Natural killer cell (primary cell): ENCODE measurements at regions not wholly inside any gene's neighbourhood (a gene's known extent, or its start where the extent isn't known, plus 50 kb on each side); places are given as distances from the start of the nearest gene placed in this dataset.

Experiments used
- ATAC-seq, 3 donors: fragments of 150-1000 bp in 2 of 3; fragments of 200-7000 bp in 1 of 3; cut with Tn5 transposase; 1 replicate in 1 of 3; 2 replicates in 2 of 3; pipeline ENCODE4 v1.10.0; 2021; ENCODE audit warnings: mild to moderate bottlenecking in 2 of 3, moderate library complexity in 2 of 3
- DNase-seq, 2 donors: peaks; one replicate each; pipeline versions ENCODE4 v3.0.0 to v3.0.0-alpha.2; 2013 to 2021; ENCODE audit warnings: mixed read lengths in 1 of 2
- H3K27ac ChIP-seq: one replicate; pipeline ENCODE4 v1.5.1; 2013; ENCODE audit warnings: mild to moderate bottlenecking, low read length
- H3K27me3 ChIP-seq: one replicate; pipeline ENCODE4 v1.6.1; 2013; ENCODE audit warnings: low read length; ENCODE audit not compliant: control insufficient read depth, insufficient read depth
- H3K36me3 ChIP-seq: one replicate; pipeline ENCODE4 v1.6.1; 2013; ENCODE audit warnings: low read length; ENCODE audit not compliant: control insufficient read depth, insufficient read depth
- H3K4me1 ChIP-seq: one replicate; pipeline ENCODE4 v1.6.1; 2013; ENCODE audit warnings: low read length; ENCODE audit not compliant: control insufficient read depth, insufficient read depth
- H3K4me3 ChIP-seq: one replicate; pipeline ENCODE4 v1.5.1; 2013; ENCODE audit warnings: low read length
- H3K9me3 ChIP-seq: one replicate; pipeline ENCODE4 v1.6.1; 2013; ENCODE audit warnings: low read length; ENCODE audit not compliant: control insufficient read depth, insufficient read depth
- H3K27ac Mint-ChIP-seq, 2 donors: one replicate each; pipeline ENCODE4 v1.8.0; 2022; ENCODE audit warnings: mild to moderate bottlenecking in 2 of 2, mixed read lengths in 2 of 2, moderate library complexity in 1 of 2
- H3K27me3 Mint-ChIP-seq, 2 donors: one replicate each; pipeline ENCODE4 v1.8.0; 2022; ENCODE audit warnings: low read depth in 2 of 2, mixed read lengths in 2 of 2
- H3K36me3 Mint-ChIP-seq: one replicate; pipeline ENCODE4 v1.8.0; 2022; ENCODE audit warnings: mixed read lengths
- H3K4me1 Mint-ChIP-seq, 2 donors: one replicate each; pipeline ENCODE4 v1.8.0; 2022; ENCODE audit warnings: mixed read lengths in 2 of 2
- H3K4me3 Mint-ChIP-seq: one replicate; pipeline ENCODE4 v1.8.0; 2022; ENCODE audit warnings: mild to moderate bottlenecking, moderate library complexity, mixed read lengths
- H3K9me3 Mint-ChIP-seq, 2 donors: one replicate each; pipeline ENCODE4 v1.8.0; 2022; ENCODE audit warnings: mixed read lengths in 2 of 2
- WGBS: methylation state at CpG from one replicate; pipeline ENCODE4 v1.1.7; 2013; ENCODE audit warnings: missing lambda C conversion rate; ENCODE audit not compliant: insufficient coverage; 5-methylcytosine and 5-hydroxymethylcytosine counted together
- intact Hi-C: fragments of 100-400 bp; cut with micrococcal nuclease; formaldehyde crosslinking; loops from one replicate; pipeline ENCODE4 v1.14.2; 2022
- TF ChIP-seq, protein P1 (sequence below): fragments of 200-600 bp; IDR thresholded peaks from one replicate; pipeline ENCODE4 v1.8.0; 2022; ENCODE audit warnings: antibody characterized with exemption

- Histone ChIP-seq H3K27ac (no peak overlapping the region), H3K27me3 (no peaks in the 10 kb centered on the region), H3K4me3 (no peak overlapping the region), H3K9me3 (no peaks in the 10 kb centered on the region), H3K36me3 (no peaks in the 10 kb centered on the region), H3K4me1 (no peaks in the 10 kb centered on the region)
- Mint-ChIP-seq H3K9me3 (no peaks in the 10 kb centered on the region), H3K4me1 (peaks cover 0 to 4% of the 10 kb centered on the region in 2 donors), H3K27ac (no peak overlapping the region), H3K36me3 (no peaks in the 10 kb centered on the region), H3K4me3 (no peak overlapping the region), H3K27me3 (peaks cover 3 to 20% of the 10 kb centered on the region in 2 donors)
- ATAC-seq (no peak), DNase-seq (no peak)
- 88% methylated on average over 3 of the region's 5 CpGs for whole genome bisulfite sequencing
- TF ChIP-seq, protein P1, sequence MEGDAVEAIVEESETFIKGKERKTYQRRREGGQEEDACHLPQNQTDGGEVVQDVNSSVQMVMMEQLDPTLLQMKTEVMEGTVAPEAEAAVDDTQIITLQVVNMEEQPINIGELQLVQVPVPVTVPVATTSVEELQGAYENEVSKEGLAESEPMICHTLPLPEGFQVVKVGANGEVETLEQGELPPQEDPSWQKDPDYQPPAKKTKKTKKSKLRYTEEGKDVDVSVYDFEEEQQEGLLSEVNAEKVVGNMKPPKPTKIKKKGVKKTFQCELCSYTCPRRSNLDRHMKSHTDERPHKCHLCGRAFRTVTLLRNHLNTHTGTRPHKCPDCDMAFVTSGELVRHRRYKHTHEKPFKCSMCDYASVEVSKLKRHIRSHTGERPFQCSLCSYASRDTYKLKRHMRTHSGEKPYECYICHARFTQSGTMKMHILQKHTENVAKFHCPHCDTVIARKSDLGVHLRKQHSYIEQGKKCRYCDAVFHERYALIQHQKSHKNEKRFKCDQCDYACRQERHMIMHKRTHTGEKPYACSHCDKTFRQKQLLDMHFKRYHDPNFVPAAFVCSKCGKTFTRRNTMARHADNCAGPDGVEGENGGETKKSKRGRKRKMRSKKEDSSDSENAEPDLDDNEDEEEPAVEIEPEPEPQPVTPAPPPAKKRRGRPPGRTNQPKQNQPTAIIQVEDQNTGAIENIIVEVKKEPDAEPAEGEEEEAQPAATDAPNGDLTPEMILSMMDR, result no peak
- intact Hi-C loops, result no loop called here
Measured at GRCh38 chr17:79317916-79318315, 243.3 kb downstream of the ENGASE start.

GRCh38 chr17:79316805-79317204 is 242.2 kb downstream of the ENGASE start:
- H3K9me3 Mint-ChIP-seq, result no peaks in the 10 kb centered on the region
- no peak overlapping the region for H3K27ac Mint-ChIP-seq
- Histone ChIP-seq H3K4me3 (no peak overlapping the region), H3K36me3 (no peaks in the 10 kb centered on the region), H3K27me3 (no peaks in the 10 kb centered on the region), H3K27ac (no peak overlapping the region), H3K9me3 (no peaks in the 10 kb centered on the region), H3K4me1 (no peaks in the 10 kb centered on the region)
- WGBS, result 70% methylated on average over 6 of the region's 6 CpGs
- H3K4me3 Mint-ChIP-seq, result no peak overlapping the region
- TF ChIP-seq, protein P1, result no peak
- intact Hi-C loops, result no loop called here
- H3K27me3 Mint-ChIP-seq, result peaks cover 3 to 21% of the 10 kb centered on the region in 2 donors
- DNase-seq (no peak), ATAC-seq (no peak)
- H3K4me1 Mint-ChIP-seq, result peaks cover 0 to 4% of the 10 kb centered on the region in 2 donors
- no peaks in the 10 kb centered on the region for H3K36me3 Mint-ChIP-seq

- Mint-ChIP-seq H3K36me3 (no peaks in the 10 kb centered on the region), H3K9me3 (no peaks in the 10 kb centered on the region), H3K4me3 (no peak overlapping the region), H3K27me3 (peaks cover 3 to 24% of the 10 kb centered on the region in 2 donors), H3K27ac (no peak overlapping the region), H3K4me1 (peaks cover 0 to 4% of the 10 kb centered on the region in 2 donors)
- no peaks in the 10 kb centered on the region for H3K4me1 ChIP-seq
- no peak overlapping the region for H3K27ac ChIP-seq
- no peaks in the 10 kb centered on the region for H3K36me3 ChIP-seq
- intact Hi-C loops, result no loop called here
- H3K4me3 ChIP-seq, result no peak overlapping the region
- no peaks in the 10 kb centered on the region for H3K27me3 ChIP-seq
- 28% methylated on average over 29 of the region's 30 CpGs for WGBS
- no peaks in the 10 kb centered on the region for H3K9me3 ChIP-seq
- DNase-seq, result no peak
- ATAC-seq, result no peak
- TF ChIP-seq, protein P1, result no peak
Measured at GRCh38 chr17:79315358-79316105, 240.9 kb downstream of the ENGASE start.
